ENCODE measurements at regions not wholly inside any gene's neighbourhood (a gene's known extent, or its start where the extent isn't known, plus 50 kb on each side); places are given as distances from the start of the nearest gene placed in this dataset.

- no peak overlapping the region for H2BK20ac ChIP-seq (ENCODE audit: low read depth, low read length, poor library complexity, severe bottlenecking)
- H3K27me3 ChIP-seq (ENCODE audit: insufficient read depth, low read length) = no peaks in the 10 kb centered on the region
- H2AK5ac ChIP-seq (ENCODE audit: insufficient read length, low read length) = no peak overlapping the region
- no peak overlapping the region for H3K18ac ChIP-seq (ENCODE audit: insufficient read length, low read depth, low read length)
- no peak overlapping the region for H4K8ac ChIP-seq (replicated peaks; ENCODE audit: insufficient read length, low read depth, low read length)
- no peak overlapping the region for H3K14ac ChIP-seq (ENCODE audit: insufficient read depth, low read length)
- Mint-ChIP-seq H3K27me3 (ENCODE audit: low read depth) (peaks cover 4% of the 10 kb centered on the region), H3K9me3 (no peaks in the 10 kb centered on the region; a peak in 1 of 5 replicates), H3K4me3 (no peak overlapping the region), H3K27ac (peak overlapping the region in 1 of 3 experiments; percentile 82; a peak in 1 of 7 replicates), H3K4me1 (peaks cover under 1 to 3% of the 10 kb centered on the region in 2 experiments; a peak in 1 of 4 replicates), H3K36me3 (ENCODE audit: insufficient read depth in 1 of 3, low read depth in 3 of 3) (no peaks in the 10 kb centered on the region)
- H3T11ph ChIP-seq (ENCODE audit: low read length) = no peak overlapping the region
- no peak overlapping the region for H3K4ac ChIP-seq (ENCODE audit: low read depth, low read length)
- no CpG with 5 or more reads among the region's 6 CpGs for WGBS (ENCODE audit: extremely low coverage, insufficient read length, low lambda C conversion rate)
- H2BK120ac ChIP-seq (ENCODE audit: low read depth, low read length, poor library complexity, severe bottlenecking) = no peak overlapping the region
- no peak overlapping the region for H2BK15ac ChIP-seq (ENCODE audit: low read depth, low read length)
- DNase-seq = no peak
- H3K79me2 ChIP-seq (ENCODE audit: insufficient read depth, low read length) = no peaks in the 10 kb centered on the region
- no peak overlapping the region for H3K4me2 ChIP-seq (ENCODE audit: insufficient read depth, insufficient read length, low read length)
- no peaks in the 10 kb centered on the region for H3K79me1 ChIP-seq (ENCODE audit: insufficient read depth, low read depth, low read length, poor library complexity, severe bottlenecking)
- no peak overlapping the region for H2BK12ac ChIP-seq (ENCODE audit: insufficient read length, low read depth, low read length)
- H2BK5ac ChIP-seq (ENCODE audit: insufficient read length, low read length) = no peak overlapping the region
- no peaks in the 10 kb centered on the region for H3K9me3 ChIP-seq (ENCODE audit: control insufficient read depth, low read depth, low read length)
- no peak overlapping the region for H3K23ac ChIP-seq (ENCODE audit: insufficient read length, low read depth, low read length)
- no peak overlapping the region for H3K9ac ChIP-seq (ENCODE audit: extremely low read depth, insufficient read length, low read length)
- H2AFZ ChIP-seq (ENCODE audit: low read length) = no peak overlapping the region
- H3K23me2 ChIP-seq (ENCODE audit: insufficient read length, low read depth, low read length, poor library complexity, severe bottlenecking) = no peaks in the 10 kb centered on the region
- TF ChIP-seq, protein P1, sequence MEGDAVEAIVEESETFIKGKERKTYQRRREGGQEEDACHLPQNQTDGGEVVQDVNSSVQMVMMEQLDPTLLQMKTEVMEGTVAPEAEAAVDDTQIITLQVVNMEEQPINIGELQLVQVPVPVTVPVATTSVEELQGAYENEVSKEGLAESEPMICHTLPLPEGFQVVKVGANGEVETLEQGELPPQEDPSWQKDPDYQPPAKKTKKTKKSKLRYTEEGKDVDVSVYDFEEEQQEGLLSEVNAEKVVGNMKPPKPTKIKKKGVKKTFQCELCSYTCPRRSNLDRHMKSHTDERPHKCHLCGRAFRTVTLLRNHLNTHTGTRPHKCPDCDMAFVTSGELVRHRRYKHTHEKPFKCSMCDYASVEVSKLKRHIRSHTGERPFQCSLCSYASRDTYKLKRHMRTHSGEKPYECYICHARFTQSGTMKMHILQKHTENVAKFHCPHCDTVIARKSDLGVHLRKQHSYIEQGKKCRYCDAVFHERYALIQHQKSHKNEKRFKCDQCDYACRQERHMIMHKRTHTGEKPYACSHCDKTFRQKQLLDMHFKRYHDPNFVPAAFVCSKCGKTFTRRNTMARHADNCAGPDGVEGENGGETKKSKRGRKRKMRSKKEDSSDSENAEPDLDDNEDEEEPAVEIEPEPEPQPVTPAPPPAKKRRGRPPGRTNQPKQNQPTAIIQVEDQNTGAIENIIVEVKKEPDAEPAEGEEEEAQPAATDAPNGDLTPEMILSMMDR (conservative IDR thresholded peaks at IDR 0.05) = no peak
- H4K91ac ChIP-seq (ENCODE audit: insufficient read length, low read depth, low read length) = no peak overlapping the region
- no peak overlapping the region for H3K27ac ChIP-seq (ENCODE audit: insufficient read length, low read depth, low read length)
- H3K56ac ChIP-seq (ENCODE audit: insufficient read length, low read depth, low read length) = no peak overlapping the region
- no peaks in the 10 kb centered on the region for H4K20me1 ChIP-seq (ENCODE audit: control insufficient read depth, insufficient read depth, insufficient read length)
- no peak overlapping the region for H4K5ac ChIP-seq (ENCODE audit: insufficient read length, low read depth, low read length)
- H3K4me1 ChIP-seq (ENCODE audit: insufficient read depth, low read length) = no peaks in the 10 kb centered on the region
Measured at GRCh38 chr19:30677702-30678101, 305.5 kb downstream of the ZNF536 start.

Data from H9 (cell line).